Kidney epithelial cell (primary cell): ENCODE measurements at regions not wholly inside any gene's neighbourhood (a gene's known extent, or its start where the extent isn't known, plus 50 kb on each side); places are given as distances from the start of the nearest gene placed in this dataset.

Experiments used
- DNase-seq: peaks from one replicate; pipeline ENCODE4 v3.0.0-alpha.2; 2010; ENCODE audit warnings: low read depth
- H3K27me3 ChIP-seq: 2 replicates; pipeline ENCODE4 v1.6.0; 2011; ENCODE audit warnings: low read length; ENCODE audit not compliant: control insufficient read depth, insufficient read depth
- H3K36me3 ChIP-seq: 2 replicates; pipeline ENCODE4 v1.5.1; 2011; ENCODE audit warnings: low read length; ENCODE audit not compliant: control insufficient read depth, insufficient read depth
- H3K4me3 ChIP-seq: 2 replicates; pipeline ENCODE4 v1.5.1; 2011; ENCODE audit warnings: low read depth, mild to moderate bottlenecking, control low read depth, low read length
- CTCF ChIP-seq: IDR thresholded peaks from 2 replicates; pipeline ENCODE4 v1.5.1; 2011; ENCODE audit warnings: mild to moderate bottlenecking, moderate library complexity, low read length, control low read depth, inconsistent platforms; ENCODE audit not compliant: insufficient read depth, poor library complexity, severe bottlenecking

GRCh38 chr16:51353055-51353454, 202.0 kb upstream of the SALL1 start:
- no peaks in the 10 kb centered on the region for H3K27me3 ChIP-seq
- DNase-seq = no peak
- no peaks in the 10 kb centered on the region for H3K36me3 ChIP-seq
- H3K4me3 ChIP-seq = no peak overlapping the region
- no peak for TF ChIP-seq CTCF

GRCh38 chr16:51349626-51350025, 198.6 kb upstream of the SALL1 start:
- no peaks in the 10 kb centered on the region for H3K36me3 ChIP-seq
- no peak for DNase-seq
- no peaks in the 10 kb centered on the region for H3K27me3 ChIP-seq
- TF ChIP-seq CTCF = no peak
- no peak overlapping the region for H3K4me3 ChIP-seq

- no peak for TF ChIP-seq CTCF
These were observed 192.3 kb upstream of the SALL1 start for GRCh38 chr16:51343411-51343810.

GRCh38 chr16:51341204-51341603, 190.1 kb upstream of the SALL1 start:
- H3K27me3 ChIP-seq = no peaks in the 10 kb centered on the region
- DNase-seq = no peak
- no peak overlapping the region for H3K4me3 ChIP-seq
- no peak for TF ChIP-seq CTCF
- H3K36me3 ChIP-seq = no peaks in the 10 kb centered on the region

More at GRCh38 chr16:51343411-51343810, 192.3 kb upstream of the SALL1 start:
- no peaks in the 10 kb centered on the region for H3K36me3 ChIP-seq
- no peaks in the 10 kb centered on the region for H3K27me3 ChIP-seq
- H3K4me3 ChIP-seq = no peak overlapping the region
- no peak for DNase-seq

- TF ChIP-seq CTCF = peak; percentile 21
- H3K36me3 ChIP-seq = no peaks in the 10 kb centered on the region
- H3K4me3 ChIP-seq = no peak overlapping the region
- no peaks in the 10 kb centered on the region for H3K27me3 ChIP-seq
- DNase-seq = no peak
These were observed 186.6 kb upstream of the SALL1 start for GRCh38 chr16:51337662-51338061.

GRCh38 chr16:51328733-51329132, 177.7 kb upstream of the SALL1 start:
- Histone ChIP-seq H3K36me3 (no peaks in the 10 kb centered on the region), H3K27me3 (no peaks in the 10 kb centered on the region), H3K4me3 (no peak overlapping the region)
- no peak for TF ChIP-seq CTCF
- no peak for DNase-seq
